ENCODE measurements at regions not wholly inside any gene's neighbourhood (a gene's known extent, or its start where the extent isn't known, plus 50 kb on each side); places are given as distances from the start of the nearest gene placed in this dataset.

GRCh38 chr18:8937160-8938094, 165.1 kb upstream of the NDUFV2 start:
- Histone ChIP-seq H3K36me3 (no peaks in the 10 kb centered on the region), H3K4me3 (no peak overlapping the region), H3K4me1 (peaks cover 0 to 4% (median 0%) of the 10 kb centered on the region in 4 donors), H3K27ac (no peak overlapping the region), H3K9me3 (peaks cover 0 to 5% of the 10 kb centered on the region in 2 donors), H3K27me3 (peaks cover 3% of the 10 kb centered on the region)
- WGBS, 2 donors (ENCODE audit: low coverage in 1 of 2) = 79 to 81% methylated on average over 5 to 9 of the region's 9 CpGs
- no peak for DNase-seq
- intact Hi-C loops (cut with DNase I; ENCODE audit: low total_unique reads) = no loop called here
- in situ Hi-C loops (cut with MboI; ENCODE audit: low pct_ligation_motif_present in 1 of 4, low pct_unique_long_range_greater_than_20kb in 1 of 4, low sequenced_read_pairs in 3 of 4) = no loop called here
- no peak for TF ChIP-seq EP300 (IDR thresholded peaks at IDR 0.05; ENCODE audit: low read depth)
- no peak for TF ChIP-seq CTCF (IDR thresholded peaks at IDR 0.05)
- no peak for TF ChIP-seq POLR2AphosphoS5 (IDR thresholded peaks at IDR 0.05)
- TF ChIP-seq POLR2A (IDR thresholded peaks at IDR 0.05) = no peak

GRCh38 chr18:8938817-8939216, 163.7 kb upstream of the NDUFV2 start:
- TF ChIP-seq EP300 (IDR thresholded peaks at IDR 0.05; ENCODE audit: low read depth) (no peak), POLR2AphosphoS5 (IDR thresholded peaks at IDR 0.05) (no peak), POLR2A (IDR thresholded peaks at IDR 0.05) (no peak), CTCF (IDR thresholded peaks at IDR 0.05) (no peak)
- in situ Hi-C loops (cut with MboI; ENCODE audit: low pct_ligation_motif_present in 1 of 4, low pct_unique_long_range_greater_than_20kb in 1 of 4, low sequenced_read_pairs in 3 of 4) (no loop called here), intact Hi-C loops (cut with DNase I; ENCODE audit: low total_unique reads) (no loop called here)
- H3K4me1 ChIP-seq = peaks cover 0 to 2% (median 0%) of the 10 kb centered on the region in 4 donors
- no peaks in the 10 kb centered on the region for H3K36me3 ChIP-seq
- DNase-seq = no peak
- H3K4me3 ChIP-seq = no peak overlapping the region
- no peaks in the 10 kb centered on the region for H3K9me3 ChIP-seq
- WGBS, 2 donors (ENCODE audit: low coverage in 1 of 2) = 75 to 80% methylated on average over 2 to 7 of the region's 7 CpGs
- peaks cover 3% of the 10 kb centered on the region for H3K27me3 ChIP-seq
- H3K27ac ChIP-seq = no peak overlapping the region

- Histone ChIP-seq H3K27me3 (no peaks in the 10 kb centered on the region), H3K4me3 (no peak overlapping the region), H3K4me1 (no peaks in the 10 kb centered on the region), H3K9me3 (no peaks in the 10 kb centered on the region), H3K36me3 (no peaks in the 10 kb centered on the region), H3K27ac (no peak overlapping the region)
- whole genome bisulfite sequencing, 2 donors (ENCODE audit: low coverage in 1 of 2) = 66 to 76% methylated on average over 6 of the region's 6 CpGs
- no peak for TF ChIP-seq CTCF (IDR thresholded peaks at IDR 0.05)
- TF ChIP-seq EP300 (IDR thresholded peaks at IDR 0.05; ENCODE audit: low read depth) = no peak
- TF ChIP-seq POLR2AphosphoS5 (IDR thresholded peaks at IDR 0.05) = no peak
- no peak for TF ChIP-seq POLR2A (IDR thresholded peaks at IDR 0.05)
- in situ Hi-C loops (cut with MboI; ENCODE audit: low pct_ligation_motif_present in 1 of 4, low pct_unique_long_range_greater_than_20kb in 1 of 4, low sequenced_read_pairs in 3 of 4) (no loop called here), intact Hi-C loops (cut with DNase I; ENCODE audit: low total_unique reads) (loop anchor here (10.0 kb wide), 1 partner anchor 1357 kb away; no protein-coding TSS in a partner anchor)
- DNase-seq = no peak
Observed at GRCh38 chr18:8942021-8942908, 160.2 kb upstream of the NDUFV2 start.

Data from transverse colon (tissue), 4 donors.